GM13977 (cell line): ENCODE measurements at regions not wholly inside any gene's neighbourhood (a gene's known extent, or its start where the extent isn't known, plus 50 kb on each side); places are given as distances from the start of the nearest gene placed in this dataset.

ENCODE experiments used
- DNase-seq: peaks from one replicate; pipeline ENCODE4 v3.0.0; 2012; ENCODE audit warnings: low spot score
- in situ Hi-C: fragments of 300-500 bp; cut with MboI; formaldehyde crosslinking; loops from one replicate; pipeline ENCODE4 v1.12.0; 2022; ENCODE audit warnings: low sequenced_read_pairs, low pct_unique_long_range_greater_than_20kb, mixed read lengths, inconsistent platforms; ENCODE audit not compliant: unreplicated experiment
- TF ChIP-seq, protein P1 (sequence below): IDR thresholded peaks from 2 replicates; pipeline ENCODE4 v1.5.1; 2012; ENCODE audit warnings: mild to moderate bottlenecking, control low read depth; ENCODE audit not compliant: insufficient read depth; ENCODE audit errors: extremely low read depth, missing control alignments

DNA sequence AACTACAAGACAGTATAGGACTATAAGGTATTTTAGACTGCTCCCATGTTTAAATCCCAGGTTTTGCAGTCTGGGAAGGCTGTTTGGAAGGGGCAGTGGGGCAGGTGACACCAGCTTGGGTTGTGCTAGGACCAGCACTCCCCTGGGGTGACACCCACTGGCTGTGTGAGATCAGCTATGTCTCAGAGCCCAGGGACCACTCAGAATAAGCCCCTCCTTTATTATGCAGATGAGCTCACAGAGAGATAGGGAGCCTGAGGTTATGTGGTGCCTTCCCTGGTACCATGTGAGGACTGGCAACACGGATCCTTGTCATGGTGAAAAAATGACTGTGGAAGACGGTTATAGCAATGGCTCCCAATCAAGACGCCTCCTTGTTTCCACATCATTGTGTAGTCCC lies 71.0 kb downstream of the NENF start:
- in situ Hi-C loops, result no loop called here
- no peak for DNase-seq
- TF ChIP-seq, protein P1, sequence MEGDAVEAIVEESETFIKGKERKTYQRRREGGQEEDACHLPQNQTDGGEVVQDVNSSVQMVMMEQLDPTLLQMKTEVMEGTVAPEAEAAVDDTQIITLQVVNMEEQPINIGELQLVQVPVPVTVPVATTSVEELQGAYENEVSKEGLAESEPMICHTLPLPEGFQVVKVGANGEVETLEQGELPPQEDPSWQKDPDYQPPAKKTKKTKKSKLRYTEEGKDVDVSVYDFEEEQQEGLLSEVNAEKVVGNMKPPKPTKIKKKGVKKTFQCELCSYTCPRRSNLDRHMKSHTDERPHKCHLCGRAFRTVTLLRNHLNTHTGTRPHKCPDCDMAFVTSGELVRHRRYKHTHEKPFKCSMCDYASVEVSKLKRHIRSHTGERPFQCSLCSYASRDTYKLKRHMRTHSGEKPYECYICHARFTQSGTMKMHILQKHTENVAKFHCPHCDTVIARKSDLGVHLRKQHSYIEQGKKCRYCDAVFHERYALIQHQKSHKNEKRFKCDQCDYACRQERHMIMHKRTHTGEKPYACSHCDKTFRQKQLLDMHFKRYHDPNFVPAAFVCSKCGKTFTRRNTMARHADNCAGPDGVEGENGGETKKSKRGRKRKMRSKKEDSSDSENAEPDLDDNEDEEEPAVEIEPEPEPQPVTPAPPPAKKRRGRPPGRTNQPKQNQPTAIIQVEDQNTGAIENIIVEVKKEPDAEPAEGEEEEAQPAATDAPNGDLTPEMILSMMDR, result no peak

DNA sequence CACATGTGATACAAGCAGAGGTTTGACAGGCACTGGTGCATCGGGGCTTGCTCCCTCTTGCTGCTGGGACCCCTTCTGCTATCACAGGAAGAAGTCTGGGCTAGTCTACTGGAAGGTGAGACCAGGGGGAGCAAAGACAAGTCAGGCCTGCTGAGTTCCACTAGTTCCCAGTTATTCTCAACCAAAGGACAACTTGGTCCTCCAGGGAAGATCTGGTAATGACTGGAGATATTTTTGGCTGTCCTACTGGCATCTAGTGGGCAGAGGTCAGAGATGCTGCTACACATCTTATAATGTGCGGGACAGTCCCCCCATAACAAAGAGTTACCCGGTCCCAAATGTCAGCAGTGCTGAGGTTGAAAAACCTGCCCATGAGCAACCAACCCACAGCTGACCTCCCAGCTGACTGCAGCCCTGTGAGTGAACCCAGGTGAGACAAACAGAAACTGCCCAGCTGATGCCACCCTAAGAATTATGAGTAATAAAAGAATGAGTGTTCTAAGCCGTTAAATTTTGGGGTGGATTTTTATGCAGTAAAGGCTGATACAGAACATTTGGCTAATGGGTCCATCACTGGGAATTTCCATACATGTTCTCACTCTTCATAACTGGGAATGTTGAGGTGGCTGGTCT lies 71.6 kb downstream of the NENF start:
- TF ChIP-seq, protein P1, result no peak
- in situ Hi-C loops, result no loop called here
- DNase-seq, result no peak

DNA sequence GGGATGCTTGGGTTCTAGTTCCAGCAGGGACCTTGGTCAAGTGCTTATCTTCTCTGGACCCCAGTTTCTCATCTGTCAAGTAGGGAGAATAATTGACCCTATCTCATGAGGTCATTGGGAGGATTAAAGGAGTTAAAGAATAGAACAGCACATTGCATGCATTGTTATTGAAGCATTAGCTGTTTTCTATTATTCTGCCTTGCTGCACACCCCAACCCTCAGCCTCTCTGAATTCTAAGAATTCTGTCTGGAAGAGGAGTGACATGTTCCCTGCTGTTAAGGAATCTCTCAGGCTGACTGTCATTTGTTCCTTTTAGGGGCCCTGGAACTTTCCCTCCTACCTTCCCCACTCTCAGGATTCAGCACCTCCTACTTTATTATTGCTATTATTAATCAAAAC lies 73.9 kb downstream of the NENF start:
- in situ Hi-C loops, result no loop called here
- no peak for DNase-seq
- TF ChIP-seq, protein P1, result no peak

DNA sequence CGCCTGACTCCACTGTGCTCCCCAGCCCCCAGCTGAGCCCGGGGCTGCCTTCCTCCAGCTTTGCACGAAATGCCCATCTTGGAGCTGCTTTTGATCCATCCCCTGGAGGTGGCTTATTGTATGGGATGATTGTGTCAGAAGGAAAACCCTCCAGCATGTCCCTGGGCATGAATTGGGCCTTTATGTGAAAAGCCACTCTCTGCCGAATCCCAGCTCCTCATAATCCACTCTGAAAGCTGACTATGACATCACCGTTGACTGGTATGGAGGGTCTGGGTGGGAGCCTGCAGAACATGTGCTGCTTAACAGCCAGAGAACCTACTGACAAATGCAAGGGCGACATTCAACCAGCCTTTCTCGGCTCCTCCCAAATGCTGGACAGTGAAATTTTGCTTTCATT lies 74.6 kb downstream of the NENF start:
- TF ChIP-seq, protein P1, result no peak
- in situ Hi-C loops, result no loop called here
- DNase-seq, result no peak

DNA sequence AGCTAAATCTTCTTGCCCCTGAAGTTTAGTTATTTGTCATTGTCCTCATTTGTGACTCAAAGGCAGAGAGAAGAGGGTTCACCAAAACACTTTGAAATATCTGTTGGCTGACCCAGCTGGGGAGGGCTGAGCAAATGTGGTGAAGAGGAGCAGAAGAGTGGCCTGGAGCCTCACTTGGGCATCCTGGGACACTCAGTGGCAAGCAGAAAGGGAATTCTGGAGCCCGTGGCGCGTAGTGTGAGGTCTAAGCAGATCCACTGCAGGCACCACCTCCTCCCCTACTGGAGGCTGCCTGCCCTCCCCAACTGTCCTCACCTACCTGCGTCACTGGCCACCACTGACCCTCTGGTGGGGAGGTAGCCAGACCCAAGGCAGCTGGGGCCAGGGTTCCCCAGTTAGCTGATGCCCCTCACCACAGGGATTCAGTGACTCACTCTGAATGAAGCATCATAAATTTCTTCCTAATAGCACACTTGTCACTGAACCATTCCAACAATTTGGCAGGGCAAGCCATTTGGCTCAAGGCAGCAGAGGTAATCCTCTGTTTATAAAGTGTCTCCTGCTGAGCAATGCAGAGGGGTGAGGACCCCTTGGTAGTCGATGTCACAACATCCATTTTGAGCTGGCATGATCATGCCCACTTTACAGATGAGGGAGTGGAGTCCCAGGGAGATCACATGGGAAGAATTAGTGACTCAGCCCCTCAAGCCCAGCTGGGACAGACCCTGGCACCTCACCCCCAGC lies 80.3 kb downstream of the NENF start:
- in situ Hi-C loops, result no loop called here
- TF ChIP-seq, protein P1, result no peak
- DNase-seq, result peak; percentile 48

DNA sequence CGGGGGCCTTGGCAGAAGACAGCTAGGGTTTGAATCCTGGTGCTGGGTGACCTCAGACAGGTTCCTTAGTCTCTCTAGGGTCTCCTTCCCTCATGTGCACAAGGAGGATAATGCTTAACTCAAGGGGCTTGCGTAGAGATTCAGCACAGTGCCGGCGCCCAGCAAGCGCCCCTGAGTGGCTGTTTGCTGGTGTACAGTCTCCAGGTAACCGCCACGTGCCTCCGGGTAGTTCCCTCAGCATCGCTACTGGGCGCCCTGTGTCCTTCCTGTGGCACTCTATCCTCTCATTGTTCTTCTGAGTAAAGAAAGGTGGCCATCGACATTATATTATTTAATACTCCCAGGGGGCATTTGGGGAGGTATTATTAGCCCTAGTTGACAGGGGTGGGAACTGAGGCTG lies 80.9 kb downstream of the NENF start:
- TF ChIP-seq, protein P1, result no peak
- DNase-seq, result no peak
- in situ Hi-C loops, result no loop called here
